Endothelial cell of umbilical vein (primary cell): ENCODE measurements at regions not wholly inside any gene's neighbourhood (a gene's known extent, or its start where the extent isn't known, plus 50 kb on each side); places are given as distances from the start of the nearest gene placed in this dataset.

Experiments
- BruUV-seq: library from RNA; stranded (reverse); fragments of 400-500 nt; replicated peaks from 2 replicates; lab custom pipeline; 2021; lab: Mats Ljungman, UMichigan
- CTCF ChIA-PET: fragments of 300-600, 350-600 bp; sonication (Branson Sonifier 250); formaldehyde crosslinking; loops from one replicate; lab custom pipeline; 2021; ENCODE audit warnings: antibody characterized with exemption, inconsistent platforms; lab: Charles Lee
- POLR2A ChIA-PET: fragments of 300-600, 350-600 bp; sonication (Branson Sonifier 250); formaldehyde crosslinking; loops from one replicate; lab custom pipeline; 2021; ENCODE audit warnings: antibody characterized with exemption, inconsistent platforms; lab: Charles Lee
- DNase-seq: peaks from one replicate; pipeline ENCODE4 v3.0.0-alpha.2; 2011; ENCODE audit warnings: low read depth, low spot score
- FAIRE-seq: peaks from 2 replicates; lab custom pipeline; 2011; peaks lifted over from hg19 to GRCh38; lab: Jason Lieb, UNC
- H2AFZ ChIP-seq: 2 replicates; pipeline ENCODE4 v1.6.0; 2012; ENCODE audit warnings: low read depth, low read length, control low read depth, inconsistent platforms
- H3K27ac ChIP-seq: 2 replicates; pipeline ENCODE4 v1.5.1; 2011; ENCODE audit warnings: low read depth, mild to moderate bottlenecking, control low read depth, low read length, moderate library complexity; ENCODE audit not compliant: insufficient read depth
- H3K27me3 ChIP-seq, 2 experiments: 2 replicates each; pipeline versions ENCODE4 v1.6.0 to v1.6.1; 2011; ENCODE audit warnings: low read length in 2 of 2, mixed read lengths in 1 of 2; ENCODE audit not compliant: control insufficient read depth in 2 of 2, insufficient read depth in 2 of 2
- H3K36me3 ChIP-seq, 2 experiments: 2 replicates in 1 of 2; 3 replicates in 1 of 2; pipeline ENCODE4 v1.5.1; 2011; ENCODE audit warnings: low read length in 2 of 2, mild to moderate bottlenecking in 1 of 2, moderate library complexity in 1 of 2; ENCODE audit not compliant: control insufficient read depth in 2 of 2, insufficient read depth in 2 of 2; ENCODE audit errors: extremely low read depth in 1 of 2
- H3K4me1 ChIP-seq: 3 replicates; pipeline ENCODE4 v1.5.1; 2011; ENCODE audit warnings: mild to moderate bottlenecking, low read length; ENCODE audit not compliant: control insufficient read depth, insufficient read depth; ENCODE audit errors: extremely low read depth
- H3K4me2 ChIP-seq: 2 replicates; pipeline ENCODE4 v1.6.1; 2011; ENCODE audit warnings: low read length, control low read depth, mixed read lengths; ENCODE audit not compliant: insufficient read depth
- H3K4me3 ChIP-seq, 3 experiments: fragments of 200-600 bp in 1 of 3; sonication (generic), shearing (Covaris generic) in 1 of 3; replicated peaks in 1 of 3; 2 replicates each; pipeline ENCODE4 v1.5.1; 2011 to 2016; ENCODE audit warnings: control low read depth in 3 of 3, low read length in 3 of 3, mild to moderate bottlenecking in 2 of 3, inconsistent platforms in 1 of 3, low read depth in 1 of 3, moderate library complexity in 1 of 3; ENCODE audit not compliant: insufficient read depth in 1 of 3
- H3K79me2 ChIP-seq: 2 replicates; pipeline ENCODE4 v1.6.0; 2012; ENCODE audit warnings: low read length, inconsistent platforms; ENCODE audit not compliant: control insufficient read depth, insufficient read depth
- H3K9ac ChIP-seq: replicated peaks from 2 replicates; pipeline ENCODE3; 2011; ENCODE audit warnings: low read length, control low read depth; ENCODE audit not compliant: insufficient read depth; ENCODE audit errors: extremely low read depth
- H3K9me1 ChIP-seq: replicated peaks from 3 replicates; pipeline ENCODE4 v1.6.0; 2011; ENCODE audit warnings: mild to moderate bottlenecking, low read length; ENCODE audit not compliant: control insufficient read depth, insufficient read depth; ENCODE audit errors: extremely low read depth
- H3K9me3 ChIP-seq: replicated peaks from 2 replicates; pipeline ENCODE4 v1.5.1; 2012; ENCODE audit warnings: low read length, inconsistent platforms; ENCODE audit not compliant: control insufficient read depth, insufficient read depth
- H4K20me1 ChIP-seq: replicated peaks from 2 replicates; pipeline ENCODE3; 2011; ENCODE audit warnings: mild to moderate bottlenecking, low read length; ENCODE audit not compliant: control insufficient read depth, insufficient read depth; ENCODE audit errors: extremely low read depth
- EZH2 ChIP-seq: IDR thresholded peaks from 2 replicates; pipeline ENCODE4 v1.6.1; 2012; ENCODE audit warnings: borderline replicate concordance, low read depth, mild to moderate bottlenecking, moderate library complexity, low read length, inconsistent platforms; ENCODE audit not compliant: severe bottlenecking
- FOS ChIP-seq: IDR thresholded peaks from 2 replicates; pipeline ENCODE4 v1.6.1; 2011; ENCODE audit warnings: mild to moderate bottlenecking, low read length, moderate library complexity, borderline replicate concordance; ENCODE audit not compliant: insufficient read depth
- GATA2 ChIP-seq: IDR thresholded peaks from 2 replicates; pipeline ENCODE4 v1.7.0; 2011; ENCODE audit warnings: low read depth, mild to moderate bottlenecking, moderate library complexity, mixed read lengths, low read length; ENCODE audit not compliant: insufficient read length, insufficient read depth
- JUN ChIP-seq: IDR thresholded peaks from 2 replicates; pipeline ENCODE4 v1.6.1; 2011; ENCODE audit warnings: borderline replicate concordance, low read depth; ENCODE audit not compliant: insufficient read length, insufficient read depth
- MAX ChIP-seq: IDR thresholded peaks from 2 replicates; pipeline ENCODE4 v1.6.1; 2011; ENCODE audit not compliant: insufficient read depth, insufficient read length
- MYC ChIP-seq: IDR thresholded peaks from one replicate; pipeline ENCODE4 v1.6.1; 2011; ENCODE audit warnings: mild to moderate bottlenecking, low read depth, low read length
- POLR2A ChIP-seq: IDR thresholded peaks from 2 replicates; pipeline ENCODE4 v1.6.1; 2012; ENCODE audit warnings: low read depth, mild to moderate bottlenecking, control low read depth, low read length
- POLR2AphosphoS5 ChIP-seq: IDR thresholded peaks from 2 replicates; pipeline ENCODE4 v1.6.1; 2012; ENCODE audit warnings: low read depth, mild to moderate bottlenecking, control low read depth, low read length, moderate library complexity; ENCODE audit not compliant: insufficient read depth
- dilution Hi-C: fragments of 300-500 bp; cut with MboI; formaldehyde crosslinking; loops from one replicate; pipeline ENCODE4 v1.15.0; 2019; ENCODE audit warnings: low sequenced_read_pairs; ENCODE audit not compliant: extremely low pct_ligation_motif_present
- intact Hi-C: fragments of 100-400 bp; cut with micrococcal nuclease; formaldehyde crosslinking; loops from one replicate; pipeline ENCODE4 v1.10.0; 2022
- TF ChIP-seq, protein P1 (sequence below), 2 donors: IDR thresholded peaks; 1 replicate in 1 of 2; 2 replicates in 1 of 2; pipeline ENCODE4 v1.5.1; 2011; ENCODE audit warnings: low read length in 2 of 2, mild to moderate bottlenecking in 2 of 2, moderate library complexity in 2 of 2, control low read depth in 1 of 2, inconsistent platforms in 1 of 2, low read depth in 1 of 2; ENCODE audit not compliant: insufficient read depth in 1 of 2; ENCODE audit errors: extremely low read depth in 1 of 2

DNA sequence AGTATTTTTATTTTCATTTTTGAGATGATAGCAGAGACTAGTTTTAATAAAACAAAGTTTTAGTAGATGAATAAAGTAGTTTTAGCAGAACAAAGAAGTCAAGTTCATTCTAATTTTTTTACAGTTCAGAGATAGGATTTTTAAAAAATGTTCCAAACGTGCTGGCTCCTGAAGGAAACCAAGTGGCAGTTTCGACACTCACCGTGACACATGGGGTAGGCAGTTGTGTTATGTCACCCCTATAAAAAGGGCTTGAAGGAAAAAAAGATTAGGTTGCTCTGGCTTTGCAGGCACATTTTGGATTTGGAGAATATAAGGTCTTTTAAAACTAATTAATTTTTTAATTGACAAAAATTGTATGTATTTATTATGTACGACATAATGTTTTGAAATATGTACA is 305.2 kb downstream of the NDFIP2 start:
- DNase-seq (no peak), FAIRE-seq (no peak)
- no peak overlapping the region for H3K4me3 ChIP-seq
- H3K4me1 ChIP-seq, result peaks cover 16% of the 10 kb centered on the region
- no peak overlapping the region for H3K4me2 ChIP-seq
- H3K9me3 ChIP-seq, result no peaks in the 10 kb centered on the region
- no peak for TF ChIP-seq EZH2
- no peak for TF ChIP-seq JUN
- TF ChIP-seq POLR2AphosphoS5, result no peak
- TF ChIP-seq FOS, result no peak
- no peak for TF ChIP-seq GATA2
- TF ChIP-seq MYC, result no peak
- TF ChIP-seq, protein P1, sequence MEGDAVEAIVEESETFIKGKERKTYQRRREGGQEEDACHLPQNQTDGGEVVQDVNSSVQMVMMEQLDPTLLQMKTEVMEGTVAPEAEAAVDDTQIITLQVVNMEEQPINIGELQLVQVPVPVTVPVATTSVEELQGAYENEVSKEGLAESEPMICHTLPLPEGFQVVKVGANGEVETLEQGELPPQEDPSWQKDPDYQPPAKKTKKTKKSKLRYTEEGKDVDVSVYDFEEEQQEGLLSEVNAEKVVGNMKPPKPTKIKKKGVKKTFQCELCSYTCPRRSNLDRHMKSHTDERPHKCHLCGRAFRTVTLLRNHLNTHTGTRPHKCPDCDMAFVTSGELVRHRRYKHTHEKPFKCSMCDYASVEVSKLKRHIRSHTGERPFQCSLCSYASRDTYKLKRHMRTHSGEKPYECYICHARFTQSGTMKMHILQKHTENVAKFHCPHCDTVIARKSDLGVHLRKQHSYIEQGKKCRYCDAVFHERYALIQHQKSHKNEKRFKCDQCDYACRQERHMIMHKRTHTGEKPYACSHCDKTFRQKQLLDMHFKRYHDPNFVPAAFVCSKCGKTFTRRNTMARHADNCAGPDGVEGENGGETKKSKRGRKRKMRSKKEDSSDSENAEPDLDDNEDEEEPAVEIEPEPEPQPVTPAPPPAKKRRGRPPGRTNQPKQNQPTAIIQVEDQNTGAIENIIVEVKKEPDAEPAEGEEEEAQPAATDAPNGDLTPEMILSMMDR (IDR thresholded peaks at IDR 0.05; ENCODE audit: extremely low read depth in 1 of 2, insufficient read depth in 1 of 2, low read depth in 1 of 2, low read length in 2 of 2), result no peak
- TF ChIP-seq POLR2A, result no peak
- TF ChIP-seq MAX, result no peak
- H3K27me3 ChIP-seq, result no peaks in the 10 kb centered on the region
- H3K9me1 ChIP-seq, result no peaks in the 10 kb centered on the region
- no peaks in the 10 kb centered on the region for H3K36me3 ChIP-seq
- dilution Hi-C loops (no loop called here), intact Hi-C loops (no loop called here)
- H3K9ac ChIP-seq, result no peak overlapping the region
- no TSS peak for BruUV-seq
- no peak overlapping the region for H2AFZ ChIP-seq
- H3K27ac ChIP-seq, result no peak overlapping the region
- H3K79me2 ChIP-seq, result no peaks in the 10 kb centered on the region
- H4K20me1 ChIP-seq, result no peaks in the 10 kb centered on the region
- ChIA-PET CTCF (no interaction called here), POLR2A (no interaction called here)
